PC-9 (cell line): ENCODE measurements at regions not wholly inside any gene's neighbourhood (a gene's known extent, or its start where the extent isn't known, plus 50 kb on each side); places are given as distances from the start of the nearest gene placed in this dataset.

Experiments used
- BruUV-seq: library from RNA; stranded (reverse); fragments of 400-500 nt; replicated peaks from 2 replicates; lab custom pipeline; 2021; lab: Mats Ljungman, UMichigan
- CTCF ChIA-PET: fragments of 300-600 bp; sonication (Branson Sonifier 250); formaldehyde crosslinking; loops from one replicate; lab custom pipeline; 2022; ENCODE audit warnings: antibody characterized with exemption; lab: Charles Lee
- POLR2A ChIA-PET: fragments of 300-600 bp; sonication (Branson Sonifier 250); formaldehyde crosslinking; loops from one replicate; lab custom pipeline; 2022; ENCODE audit warnings: antibody characterized with exemption; ENCODE audit not compliant: unreplicated experiment; lab: Charles Lee
- DNase-seq, 2 experiments: peaks; one replicate each; pipeline versions ENCODE4 v3.0.0 to v3.0.0-alpha.2; 2015 to 2022; ENCODE audit warnings: mixed read lengths in 1 of 2
- H2AFZ ChIP-seq: fragments of 200-600 bp; sonication (generic); 2 replicates; pipeline ENCODE4 v1.8.1; 2017; ENCODE audit warnings: antibody characterized with exemption
- H3F3A ChIP-seq: fragments of 200-600 bp; sonication (generic); 2 replicates; pipeline ENCODE4 v1.8.1; 2017; ENCODE audit warnings: antibody characterized with exemption, mild to moderate bottlenecking, low read depth; ENCODE audit not compliant: insufficient read depth
- H3K27ac ChIP-seq: fragments of 200-600 bp; sonication (generic); 2 replicates; pipeline ENCODE4 v1.6.1; 2016; ENCODE audit warnings: mixed run types
- H3K27me3 ChIP-seq: fragments of 200-600 bp; sonication (generic); 2 replicates; pipeline ENCODE4 v1.6.1; 2016; ENCODE audit warnings: low read depth, mixed run types; ENCODE audit not compliant: insufficient read depth
- H3K36me3 ChIP-seq: fragments of 200-600 bp; sonication (generic); 2 replicates; pipeline ENCODE4 v1.6.1; 2016; ENCODE audit warnings: low read depth, mixed run types
- H3K4me1 ChIP-seq: fragments of 200-600 bp; sonication (generic); replicated peaks from 2 replicates; pipeline ENCODE4 v1.6.1; 2016; ENCODE audit warnings: mixed run types; ENCODE audit not compliant: insufficient read depth
- H3K4me2 ChIP-seq: fragments of 200-600 bp; sonication (generic); 2 replicates; pipeline ENCODE4 v1.6.1; 2017; ENCODE audit warnings: mixed run types
- H3K4me3 ChIP-seq: fragments of 200-600 bp; sonication (generic); 2 replicates; pipeline ENCODE4 v1.6.1; 2016; ENCODE audit warnings: mixed run types
- H3K79me2 ChIP-seq: fragments of 200-600 bp; sonication (generic); 2 replicates; pipeline ENCODE4 v1.6.1; 2017; ENCODE audit warnings: low read depth, mixed run types
- H3K9me2 ChIP-seq: fragments of 200-600 bp; sonication (generic); 2 replicates; pipeline ENCODE4 v1.8.1; 2017; ENCODE audit warnings: mild to moderate bottlenecking; ENCODE audit not compliant: insufficient read depth
- H3K9me3 ChIP-seq: fragments of 200-600 bp; sonication (generic); 2 replicates; pipeline ENCODE4 v1.8.1; 2016; ENCODE audit warnings: low read depth; ENCODE audit not compliant: insufficient read depth
- H4K20me1 ChIP-seq: fragments of 200-600 bp; sonication (generic); 2 replicates; pipeline ENCODE4 v1.8.1; 2017; ENCODE audit not compliant: insufficient read depth
- EZH2 ChIP-seq: fragments of 200-600 bp; sonication (generic); IDR thresholded peaks from 2 replicates; pipeline ENCODE4 v1.8.0; 2017; ENCODE audit warnings: antibody characterized with exemption, low read depth
- intact Hi-C: fragments of 100-400 bp; cut with micrococcal nuclease; formaldehyde crosslinking; loops from one replicate; pipeline ENCODE4 v1.10.0; 2022; ENCODE audit not compliant: unreplicated experiment
- TF ChIP-seq, protein P1 (sequence below): fragments of 200-600 bp; sonication (generic); conservative IDR thresholded peaks from 2 replicates; pipeline ENCODE4 v1.6.1; 2017; ENCODE audit warnings: mixed run types, antibody characterized with exemption, mild to moderate bottlenecking, moderate library complexity

DNA sequence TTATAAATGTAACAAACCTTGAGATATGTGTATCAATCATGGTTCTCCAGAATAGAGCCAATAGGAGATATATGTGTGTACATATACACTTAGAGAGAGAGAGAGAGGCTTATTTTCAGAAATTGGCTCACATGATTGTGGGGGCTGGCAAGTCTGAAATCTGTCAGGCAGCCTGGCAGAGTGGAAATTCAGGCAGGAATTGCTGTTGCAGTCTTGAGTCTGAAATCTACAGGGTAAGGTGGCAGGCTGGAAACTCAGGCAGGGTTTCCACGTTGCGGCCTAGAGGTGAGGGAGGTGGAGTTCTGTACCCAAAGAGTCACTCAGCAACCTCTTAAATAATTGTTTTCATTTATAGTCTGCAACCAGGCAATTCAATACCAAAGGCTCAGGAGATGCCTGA is 218.4 kb downstream of the B3GLCT start:
- intact Hi-C loops = no loop called here
- H4K20me1 ChIP-seq = no peaks in the 10 kb centered on the region

DNA sequence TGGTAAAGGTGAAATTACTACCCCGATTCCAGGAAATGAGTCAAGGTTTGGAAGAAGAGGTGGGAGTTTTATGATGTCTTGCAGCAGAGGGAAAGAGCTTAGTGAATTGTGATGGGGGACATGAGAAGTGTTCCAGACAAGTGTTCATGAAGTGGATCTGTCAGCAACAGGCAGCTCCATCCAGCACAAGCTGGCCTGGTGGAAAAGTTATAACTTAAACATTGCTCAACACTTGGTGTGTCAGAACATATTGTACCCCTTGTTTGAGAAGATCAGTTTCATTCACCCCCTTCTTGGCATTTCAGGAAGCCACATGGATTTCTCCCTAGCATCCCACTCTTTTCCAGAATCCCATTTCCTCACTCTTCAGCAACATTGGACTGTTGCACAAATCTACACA is 222.0 kb downstream of the B3GLCT start:
- TF ChIP-seq EZH2 = no peak
- TF ChIP-seq, protein P1, sequence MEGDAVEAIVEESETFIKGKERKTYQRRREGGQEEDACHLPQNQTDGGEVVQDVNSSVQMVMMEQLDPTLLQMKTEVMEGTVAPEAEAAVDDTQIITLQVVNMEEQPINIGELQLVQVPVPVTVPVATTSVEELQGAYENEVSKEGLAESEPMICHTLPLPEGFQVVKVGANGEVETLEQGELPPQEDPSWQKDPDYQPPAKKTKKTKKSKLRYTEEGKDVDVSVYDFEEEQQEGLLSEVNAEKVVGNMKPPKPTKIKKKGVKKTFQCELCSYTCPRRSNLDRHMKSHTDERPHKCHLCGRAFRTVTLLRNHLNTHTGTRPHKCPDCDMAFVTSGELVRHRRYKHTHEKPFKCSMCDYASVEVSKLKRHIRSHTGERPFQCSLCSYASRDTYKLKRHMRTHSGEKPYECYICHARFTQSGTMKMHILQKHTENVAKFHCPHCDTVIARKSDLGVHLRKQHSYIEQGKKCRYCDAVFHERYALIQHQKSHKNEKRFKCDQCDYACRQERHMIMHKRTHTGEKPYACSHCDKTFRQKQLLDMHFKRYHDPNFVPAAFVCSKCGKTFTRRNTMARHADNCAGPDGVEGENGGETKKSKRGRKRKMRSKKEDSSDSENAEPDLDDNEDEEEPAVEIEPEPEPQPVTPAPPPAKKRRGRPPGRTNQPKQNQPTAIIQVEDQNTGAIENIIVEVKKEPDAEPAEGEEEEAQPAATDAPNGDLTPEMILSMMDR = no peak
- DNase-seq = no peak
- POLR2A ChIA-PET = no interaction called here
- Histone ChIP-seq H3K4me3 (no peak overlapping the region), H2AFZ (no peak overlapping the region), H3K27ac (no peak overlapping the region), H3K4me2 (no peak overlapping the region), H3K9me2 (no peaks in the 10 kb centered on the region; the same call in 1 of the 2 replicates), H3K27me3 (peaks cover 39% of the 10 kb centered on the region), H3F3A (no peaks in the 10 kb centered on the region), H3K79me2 (no peaks in the 10 kb centered on the region), H3K36me3 (no peaks in the 10 kb centered on the region), H3K4me1 (no peaks in the 10 kb centered on the region), H3K9me3 (no peaks in the 10 kb centered on the region), H4K20me1 (no peaks in the 10 kb centered on the region)
- BruUV-seq = no TSS peak
- CTCF ChIA-PET = no interaction called here
- intact Hi-C loops = loop anchor here (5.0 kb wide), 2 partner anchors 259 to 369 kb away; partner anchors contain the start of gene HSPH1

More for the DNA sequence above, 218.4 kb downstream of the B3GLCT start:
- no peaks in the 10 kb centered on the region; the same call in 1 of the 2 replicates for H3K9me2 ChIP-seq
- H2AFZ ChIP-seq = no peak overlapping the region
- no peak overlapping the region for H3K4me2 ChIP-seq
- no peak for TF ChIP-seq EZH2
- TF ChIP-seq, protein P1 = no peak
- H3K79me2 ChIP-seq = no peaks in the 10 kb centered on the region
- no peak overlapping the region for H3K4me3 ChIP-seq
- peaks cover 59% of the 10 kb centered on the region for H3K27me3 ChIP-seq
- H3K27ac ChIP-seq = no peak overlapping the region
- no peaks in the 10 kb centered on the region for H3K9me3 ChIP-seq
- H3K36me3 ChIP-seq = no peaks in the 10 kb centered on the region
- no TSS peak for BruUV-seq
- no peaks in the 10 kb centered on the region for H3K4me1 ChIP-seq
- CTCF ChIA-PET = no interaction called here
- DNase-seq = no peak
- POLR2A ChIA-PET = no interaction called here
- H3F3A ChIP-seq = no peaks in the 10 kb centered on the region

GRCh38 chr13:31424130-31424729 is 224.5 kb downstream of the B3GLCT start:
- peak; percentile 41 to 59 for DNase-seq

More at GRCh38 chr13:31424130-31424729, 224.5 kb downstream of the B3GLCT start:
- Histone ChIP-seq H3K9me3 (no peaks in the 10 kb centered on the region), H3K79me2 (no peaks in the 10 kb centered on the region), H3K27ac (no peak overlapping the region), H4K20me1 (no peaks in the 10 kb centered on the region), H3K27me3 (peaks cover 26% of the 10 kb centered on the region), H3K4me3 (no peak overlapping the region), H3F3A (no peaks in the 10 kb centered on the region), H3K36me3 (no peaks in the 10 kb centered on the region), H3K9me2 (no peaks in the 10 kb centered on the region; the same call in 1 of the 2 replicates), H3K4me2 (peak overlapping the region; percentile 27; the same call in 1 of the 2 replicates), H2AFZ (no peak overlapping the region), H3K4me1 (no peaks in the 10 kb centered on the region)
- ChIA-PET POLR2A (interaction anchor here (0.5 kb wide), 1 partner anchor 366 kb away, joined by 3 read pairs; no protein-coding TSS in a partner anchor), CTCF (interaction anchor here (0.7 kb wide), 1 partner anchor 188 kb away, joined by 4 read pairs; no protein-coding TSS in a partner anchor)
- no TSS peak for BruUV-seq
- intact Hi-C loops = loop anchor here (1.0 to 5.0 kb wide), 3 partner anchors 188 to 372 kb away; partner anchors contain the start of gene HSPH1
- no peak for TF ChIP-seq EZH2
- TF ChIP-seq, protein P1 = peak; percentile 89
